ENCODE measurements at regions not wholly inside any gene's neighbourhood (a gene's known extent, or its start where the extent isn't known, plus 50 kb on each side); places are given as distances from the start of the nearest gene placed in this dataset.

- no peak for DNase-seq (ENCODE audit: low read depth in 2 of 2)
Observed at GRCh38 chr2:7915302-7916091, 766.4 kb upstream of the ID2 start.

GRCh38 chr2:7916670-7917069 is 765.2 kb upstream of the ID2 start:
- DNase-seq (ENCODE audit: low read depth in 2 of 2) = no peak

- DNase-seq (ENCODE audit: low read depth in 2 of 2) = no peak
Observed at GRCh38 chr2:7919510-7919909, 762.3 kb upstream of the ID2 start.

DNA sequence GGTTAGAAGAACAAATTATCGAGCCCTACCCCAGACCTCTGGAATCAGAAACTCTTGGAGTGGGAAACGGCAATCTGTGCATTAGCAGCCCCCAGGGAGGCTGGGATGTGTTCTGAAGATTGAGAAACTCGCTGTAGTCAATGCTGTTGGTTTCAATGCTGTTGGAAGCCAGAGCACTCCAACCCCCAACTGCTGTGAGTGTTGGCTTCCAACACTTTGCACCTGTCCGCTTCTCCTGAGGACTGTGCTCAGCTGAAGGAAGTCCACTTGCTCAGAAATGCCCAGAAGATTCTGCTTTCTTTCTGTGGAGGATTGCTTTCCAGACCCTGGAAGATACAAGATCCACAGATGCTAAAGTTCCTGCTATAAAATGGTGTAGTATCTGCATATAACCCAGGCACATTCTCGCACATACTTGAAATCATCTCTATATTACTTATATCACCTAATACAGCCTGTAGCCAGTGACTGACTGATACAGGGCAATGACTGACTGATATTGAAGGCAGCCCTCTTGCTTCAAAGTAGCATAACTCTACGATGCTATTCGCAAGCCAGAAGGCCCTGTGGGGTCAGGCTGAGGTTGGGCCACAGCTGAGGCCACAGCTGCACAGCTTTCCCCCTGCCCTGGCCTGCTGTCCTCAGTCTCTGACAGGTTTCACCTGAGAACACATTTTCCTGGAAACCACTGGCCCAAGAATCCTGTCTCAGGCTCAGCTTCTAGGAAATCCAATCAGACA is 757.7 kb upstream of the ID2 start:
- DNase-seq (ENCODE audit: low read depth in 2 of 2) = no peak

- DNase-seq (ENCODE audit: low read depth in 2 of 2) = no peak
Observed at GRCh38 chr2:7925506-7925905, 756.4 kb upstream of the ID2 start.

DNA sequence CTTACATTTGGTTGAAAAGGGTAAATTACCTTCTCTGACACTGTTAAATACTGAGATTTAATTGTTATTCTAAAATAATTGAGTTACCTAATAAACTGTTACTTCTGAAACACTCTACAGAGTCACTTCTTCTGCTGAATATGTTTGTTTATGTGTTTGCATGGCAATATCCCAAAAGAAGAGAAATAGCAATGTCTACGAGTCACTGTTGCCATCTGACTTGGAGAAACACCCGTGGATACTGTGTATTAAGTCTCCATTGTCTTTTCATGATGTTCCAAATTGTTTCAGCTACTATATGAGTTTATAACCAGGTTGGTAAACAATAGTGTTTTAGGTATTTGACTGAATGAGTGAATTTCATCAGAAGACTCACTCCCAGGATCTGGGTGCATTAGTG is 754.2 kb upstream of the ID2 start:
- no peak for DNase-seq (ENCODE audit: low read depth in 2 of 2)

DNA sequence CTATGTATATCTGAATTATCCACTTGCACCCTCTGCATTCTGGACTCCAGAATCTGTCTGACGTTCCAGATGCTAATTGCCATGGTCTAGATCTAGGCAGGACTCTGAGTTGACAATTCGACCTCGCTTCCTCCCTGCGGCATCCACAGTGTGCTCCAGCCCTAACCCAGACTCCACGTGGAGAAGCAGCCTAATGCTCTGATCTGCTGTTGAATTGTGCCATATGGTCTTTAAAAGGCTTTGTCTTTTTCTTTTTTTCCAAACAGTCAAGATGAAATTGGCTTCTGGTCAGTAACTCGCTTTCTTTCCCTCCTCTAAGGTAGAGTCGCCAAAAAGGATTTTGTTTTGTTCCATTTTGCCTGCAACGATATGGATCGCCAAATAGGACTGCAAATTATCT is 752.6 kb upstream of the ID2 start:
- no peak for DNase-seq (ENCODE audit: low read depth in 2 of 2)

- DNase-seq (ENCODE audit: low read depth in 2 of 2) = no peak
Observed at GRCh38 chr2:7930800-7931635, 750.8 kb upstream of the ID2 start.

- no peak for DNase-seq (ENCODE audit: low read depth in 2 of 2)
Observed at GRCh38 chr2:7931808-7932207, 750.0 kb upstream of the ID2 start.

GRCh38 chr2:7933672-7934071 is 748.2 kb upstream of the ID2 start:
- no peak for DNase-seq (ENCODE audit: low read depth in 2 of 2)

GRCh38 chr2:7934476-7934875 is 747.4 kb upstream of the ID2 start:
- no peak for DNase-seq (ENCODE audit: low read depth in 2 of 2)

DNA sequence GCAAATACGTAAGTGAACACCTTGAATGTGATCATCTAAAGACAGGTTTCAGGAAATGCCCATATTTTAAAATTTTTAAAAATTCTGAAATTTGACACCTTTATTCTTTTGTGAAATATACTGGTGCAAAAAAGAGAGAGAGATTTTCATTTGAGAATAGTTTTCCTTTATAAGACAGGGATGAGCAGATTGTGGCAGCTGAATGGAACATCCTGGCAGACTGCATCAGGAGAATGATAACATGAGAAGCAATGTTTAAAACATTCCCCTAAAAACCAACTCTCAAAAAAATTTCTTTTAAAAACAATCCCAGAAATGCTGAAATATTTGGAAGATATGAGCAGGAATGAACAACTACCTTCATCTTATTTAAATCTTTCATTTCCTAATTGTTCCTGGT is 744.8 kb upstream of the ID2 start:
- no peak for DNase-seq (ENCODE audit: low read depth in 2 of 2)

DNA sequence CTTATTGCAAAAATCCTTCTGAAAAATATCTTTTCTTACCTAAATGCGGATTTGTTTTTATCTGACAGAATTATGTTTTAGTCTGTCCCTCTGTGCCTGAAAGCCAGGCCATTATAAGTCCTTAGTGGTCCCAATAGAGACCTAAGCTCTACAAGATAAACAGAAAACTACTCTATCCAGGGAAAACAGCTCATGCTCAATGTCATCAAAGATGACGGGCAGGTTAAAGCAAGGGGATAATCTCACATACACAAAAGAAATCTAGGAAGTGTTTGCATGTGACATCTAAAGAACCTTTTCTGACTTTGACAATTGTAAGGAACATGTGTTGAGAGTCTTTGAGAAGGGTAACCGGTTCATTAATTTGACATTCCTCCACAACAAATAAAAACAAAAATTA is 741.1 kb upstream of the ID2 start:
- no peak for DNase-seq (ENCODE audit: low read depth in 2 of 2)

- DNase-seq (ENCODE audit: low read depth in 2 of 2) = no peak
Observed at GRCh38 chr2:7943446-7943845, 738.4 kb upstream of the ID2 start.

DNA sequence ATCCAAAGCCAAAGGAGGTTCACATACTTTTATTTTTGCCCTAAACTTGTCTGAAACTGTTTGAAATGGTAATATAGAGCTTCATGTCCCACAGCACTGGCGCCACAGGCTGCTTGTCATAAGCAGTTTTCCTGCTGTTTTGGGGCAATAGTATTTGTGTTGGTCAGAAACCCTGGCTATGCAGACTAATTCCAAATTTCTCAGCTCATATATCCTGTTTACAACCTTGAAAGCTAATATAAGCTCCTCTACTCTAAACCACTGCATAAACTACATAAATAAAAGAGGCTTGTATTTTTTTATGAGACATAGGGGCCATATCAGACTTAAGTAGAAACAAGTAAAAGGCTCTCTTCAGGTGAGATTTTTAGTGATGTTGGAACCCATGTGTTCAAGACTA is 736.8 kb upstream of the ID2 start:
- no peak for DNase-seq (ENCODE audit: low read depth in 2 of 2)

GRCh38 chr2:7950035-7950612 is 731.7 kb upstream of the ID2 start:
- DNase-seq (ENCODE audit: low read depth in 2 of 2) = no peak

DNA sequence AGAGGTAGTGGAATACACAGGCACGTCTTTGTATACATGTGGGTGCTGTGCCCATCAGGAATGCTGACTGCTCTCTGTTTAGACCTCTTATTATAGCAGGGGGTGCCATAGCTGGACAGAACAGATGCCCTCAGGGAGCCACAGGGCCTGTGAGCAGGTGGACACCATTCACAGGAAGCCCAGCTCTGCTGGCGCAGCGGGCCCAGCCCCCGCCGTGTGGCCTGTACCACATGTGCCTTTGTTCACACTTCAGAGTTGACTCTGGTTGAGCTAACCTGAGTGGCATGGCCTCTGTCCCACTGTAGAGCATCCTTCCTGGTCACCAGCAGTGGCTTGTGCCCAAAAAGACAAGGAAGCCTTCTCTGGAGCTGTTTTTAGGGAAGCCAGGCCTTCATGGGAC is 730.9 kb upstream of the ID2 start:
- no peak for DNase-seq (ENCODE audit: low read depth in 2 of 2)

DNA sequence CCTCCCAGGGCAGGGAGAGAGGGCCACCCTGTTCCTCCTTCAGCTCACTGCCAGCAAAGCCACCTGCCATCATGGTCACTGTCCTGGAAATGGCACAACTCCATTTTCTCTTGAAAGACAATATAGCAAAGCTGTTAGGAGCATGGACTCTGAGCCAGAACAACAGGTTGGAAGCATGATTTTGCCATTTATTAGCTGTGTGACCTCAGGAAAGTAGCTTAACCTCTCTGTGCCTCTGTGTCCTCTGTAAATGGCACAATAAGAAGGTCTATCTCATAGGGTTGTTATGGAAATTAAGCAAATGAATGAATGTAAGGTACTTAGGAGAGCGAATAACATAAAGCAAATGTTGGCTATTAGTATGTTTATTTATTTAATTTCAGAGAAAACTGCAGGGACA is 730.4 kb upstream of the ID2 start:
- DNase-seq (ENCODE audit: low read depth in 2 of 2) = no peak

- no peak for DNase-seq (ENCODE audit: low read depth in 2 of 2)
Observed at GRCh38 chr2:7952046-7952745, 729.7 kb upstream of the ID2 start.

DNA sequence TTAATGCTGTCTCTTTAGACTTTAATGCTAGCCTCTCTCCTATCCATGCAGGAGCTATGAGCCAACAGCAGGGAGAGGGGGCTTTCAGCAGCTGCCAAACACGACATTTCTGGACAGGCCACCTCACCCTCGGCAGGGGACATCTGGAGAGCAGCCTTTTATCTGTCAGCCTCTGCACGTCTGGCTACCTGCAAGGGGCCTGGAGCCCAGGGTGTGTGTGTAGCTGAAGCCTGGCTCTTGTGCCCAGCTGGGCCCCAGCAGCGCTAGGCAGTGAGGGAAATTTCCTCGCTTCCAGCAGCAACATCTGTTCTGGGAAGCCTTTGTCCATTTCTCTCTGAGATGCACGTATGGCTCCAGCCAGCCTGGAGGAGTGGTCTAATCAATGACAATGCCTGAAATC is 728.7 kb upstream of the ID2 start:
- no peak for DNase-seq (ENCODE audit: low read depth in 2 of 2)

DNA sequence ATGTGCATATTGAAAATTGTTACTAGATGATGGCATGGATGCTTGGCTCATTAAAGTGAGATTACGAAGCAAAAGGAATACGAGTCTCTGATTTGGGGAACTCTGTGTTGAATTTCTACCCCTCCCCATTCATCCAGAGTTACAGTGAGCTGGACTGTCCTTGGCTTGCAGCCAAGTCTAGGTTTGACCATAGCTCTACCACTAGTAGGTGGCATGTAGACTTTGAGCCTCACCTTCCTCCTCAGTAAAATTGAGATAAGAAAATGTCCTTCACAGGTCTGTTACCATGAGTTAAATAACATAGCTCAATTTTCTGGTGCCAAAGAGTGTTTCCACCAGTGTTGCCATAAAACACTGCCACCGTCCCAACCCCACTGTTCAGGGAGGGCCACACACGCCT is 727.6 kb upstream of the ID2 start:
- DNase-seq (ENCODE audit: low read depth in 2 of 2) = no peak
